SU-DHL-6 (cell line): ENCODE measurements at regions not wholly inside any gene's neighbourhood (a gene's known extent, or its start where the extent isn't known, plus 50 kb on each side); places are given as distances from the start of the nearest gene placed in this dataset.
"Not testable (repeated sequence)": the region's sequence is repeated elsewhere in the genome, so short reads cannot be mapped to it uniquely, and the experiment has no call there.

Source experiments
- H2AFZ ChIP-seq: fragments of 200-600 bp; sonication (generic); 2 replicates; pipeline ENCODE4 v1.6.1; 2014; ENCODE audit warnings: low read depth, mild to moderate bottlenecking, moderate library complexity, mixed read lengths, antibody characterized with exemption, low read length; ENCODE audit not compliant: severe bottlenecking
- H3F3A ChIP-seq: fragments of 200-600 bp; shearing (Covaris generic); 2 replicates; pipeline ENCODE4 v1.6.0; 2016; ENCODE audit warnings: antibody characterized with exemption, mild to moderate bottlenecking; ENCODE audit not compliant: insufficient read depth
- H3K27ac ChIP-seq: fragments of 200-600 bp; sonication (generic); 2 replicates; pipeline ENCODE4 v1.5.1; 2016; ENCODE audit warnings: low read depth, mild to moderate bottlenecking, low read length, moderate library complexity, mixed read lengths
- H3K27me3 ChIP-seq: fragments of 200-600 bp; sonication (generic), shearing (Covaris generic); 2 replicates; pipeline ENCODE4 v1.6.0; 2014; ENCODE audit warnings: mild to moderate bottlenecking, low read length
- H3K36me3 ChIP-seq: fragments of 200-600 bp; sonication (generic); 2 replicates; pipeline ENCODE4 v1.6.1; 2014; ENCODE audit warnings: mild to moderate bottlenecking, low read length, mixed read lengths
- H3K4me2 ChIP-seq: fragments of 300-600, 200-600 bp; shearing (Covaris generic), sonication (generic); 2 replicates; pipeline ENCODE4 v1.6.0; 2014; ENCODE audit warnings: low read length, low read depth, mild to moderate bottlenecking; ENCODE audit not compliant: poor library complexity, severe bottlenecking
- H3K4me3 ChIP-seq: fragments of 200-600 bp; sonication (generic); 2 replicates; pipeline ENCODE4 v1.5.1; 2014; ENCODE audit warnings: antibody characterized with exemption, low read length, mild to moderate bottlenecking, mixed read lengths; ENCODE audit not compliant: insufficient read depth, poor library complexity, severe bottlenecking
- H3K79me2 ChIP-seq: fragments of 200-600 bp; sonication (generic); 2 replicates; pipeline ENCODE4 v1.6.1; 2014; ENCODE audit warnings: mild to moderate bottlenecking, low read length, moderate library complexity; ENCODE audit not compliant: insufficient read depth
- H3K9ac ChIP-seq: fragments of 200-600 bp; sonication (generic); 2 replicates; pipeline ENCODE4 v1.7.0; 2014; ENCODE audit warnings: mild to moderate bottlenecking, low read length
- H3K9me2 ChIP-seq: fragments of 200-600 bp; sonication (generic); replicated peaks from 2 replicates; pipeline ENCODE4 v1.6.1; 2014; ENCODE audit warnings: low read length; ENCODE audit not compliant: insufficient read depth
- H3K9me3 ChIP-seq: fragments of 200-600 bp; sonication (generic); 2 replicates; pipeline ENCODE4 v1.6.1; 2014; ENCODE audit warnings: low read length, mixed read lengths; ENCODE audit not compliant: insufficient read depth
- H4K20me1 ChIP-seq: fragments of 200-600 bp; sonication (generic); 2 replicates; pipeline ENCODE4 v1.6.1; 2014; ENCODE audit warnings: low read depth, mild to moderate bottlenecking, antibody characterized with exemption, low read length, moderate library complexity, mixed read lengths
- CTCF ChIP-seq: fragments of 200-600 bp; sonication (generic); IDR thresholded peaks from one replicate; pipeline ENCODE4 v1.5.1; 2017; ENCODE audit warnings: antibody characterized with exemption, mild to moderate bottlenecking, low read length, moderate library complexity; ENCODE audit not compliant: insufficient read depth, poor library complexity, severe bottlenecking
- EZH2phosphoT487 ChIP-seq: fragments of 200-600 bp; sonication (generic), shearing (Covaris generic); conservative IDR thresholded peaks from 2 replicates; pipeline ENCODE4 v1.6.1; 2018; ENCODE audit warnings: mild to moderate bottlenecking, antibody characterized with exemption, low read length, moderate library complexity, mixed read lengths

- H3K79me2 ChIP-seq, result peaks cover 65% of the 10 kb centered on the region
- no peaks in the 10 kb centered on the region for H4K20me1 ChIP-seq
- H3K9me2 ChIP-seq, result no peaks in the 10 kb centered on the region
- no peak for TF ChIP-seq CTCF
- TF ChIP-seq EZH2phosphoT487, result no peak
- H3K9me3 ChIP-seq, result no peaks in the 10 kb centered on the region
- no peak overlapping the region for H3K4me2 ChIP-seq
- no peak overlapping the region for H3K9ac ChIP-seq
- H3K4me3 ChIP-seq, result no peak overlapping the region
- H3K27me3 ChIP-seq, result no peaks in the 10 kb centered on the region
- H3K27ac ChIP-seq, result peak overlapping the region; percentile 99
- no peak overlapping the region for H2AFZ ChIP-seq
- H3F3A ChIP-seq, result peaks cover 36% of the 10 kb centered on the region
- H3K36me3 ChIP-seq, result peaks cover 21% of the 10 kb centered on the region
Measured at GRCh38 chr2:47728551-47728950, 54.4 kb upstream of the MSH6 start.

- Histone ChIP-seq H3K9me3 (no peaks in the 10 kb centered on the region), H3K4me2 (no peak overlapping the region), H2AFZ (no peak overlapping the region), H3K27ac (peak overlapping the region; percentile 99), H4K20me1 (no peaks in the 10 kb centered on the region), H3F3A (peaks cover 37% of the 10 kb centered on the region), H3K27me3 (no peaks in the 10 kb centered on the region), H3K36me3 (peaks cover 24% of the 10 kb centered on the region), H3K4me3 (no peak overlapping the region), H3K79me2 (peaks cover 65% of the 10 kb centered on the region), H3K9me2 (no peaks in the 10 kb centered on the region), H3K9ac (no peak overlapping the region)
- no peak for TF ChIP-seq EZH2phosphoT487
- TF ChIP-seq CTCF, result no peak
Measured at GRCh38 chr2:47727956-47728355, 55.0 kb upstream of the MSH6 start.

- peaks cover 60% of the 10 kb centered on the region for H3K79me2 ChIP-seq
- H3K4me3 ChIP-seq, result not testable (repeated sequence)
Measured at GRCh38 chr2:47726978-47727377, 56.0 kb upstream of the MSH6 start.

GRCh38 chr2:47725808-47726207 lies 57.1 kb upstream of the MSH6 start:
- Histone ChIP-seq H3K4me3 (no peak overlapping the region), H3K9ac (peak overlapping the region; percentile 62), H3K79me2 (peaks cover 50% of the 10 kb centered on the region)

More at GRCh38 chr2:47726978-47727377, 56.0 kb upstream of the MSH6 start:
- H3K9me2 ChIP-seq, H4K20me1 ChIP-seq, H3K27me3 ChIP-seq, H3K9me3 ChIP-seq, H2AFZ ChIP-seq: not testable (repeated sequence)
- Histone ChIP-seq H3F3A (peaks cover 47% of the 10 kb centered on the region), H3K27ac (peak overlapping the region; percentile 99), H3K9ac (peak overlapping the region; percentile 62), H3K36me3 (peaks cover 25% of the 10 kb centered on the region), H3K4me2 (peak overlapping the region; percentile 65)

More at GRCh38 chr2:47725808-47726207, 57.1 kb upstream of the MSH6 start:
- Histone ChIP-seq H2AFZ (no peak overlapping the region), H4K20me1 (no peaks in the 10 kb centered on the region), H3K4me2 (peak overlapping the region; percentile 65), H3K27ac (peak overlapping the region; percentile 99), H3K9me2 (no peaks in the 10 kb centered on the region), H3F3A (peaks cover 55% of the 10 kb centered on the region), H3K36me3 (peaks cover 25% of the 10 kb centered on the region), H3K27me3 (no peaks in the 10 kb centered on the region), H3K9me3 (no peaks in the 10 kb centered on the region)
- TF ChIP-seq CTCF, result no peak
